ENCODE measurements at regions not wholly inside any gene's neighbourhood (a gene's known extent, or its start where the extent isn't known, plus 50 kb on each side); places are given as distances from the start of the nearest gene placed in this dataset. TPM values are rescaled to one million over a fixed set of nuclear protein-coding genes. Genes with fewer than 3 reads are reported as not detected.

Small RNAs in the stretch of these regions (small RNA-seq; reads per million reads assigned to genes)
- gene AC008740.2 (ENCODE audit: low replicate concordance), result not detected
